HG02759 (cell line): ENCODE measurements at regions not wholly inside any gene's neighbourhood (a gene's known extent, or its start where the extent isn't known, plus 50 kb on each side); places are given as distances from the start of the nearest gene placed in this dataset.
"Not testable (repeated sequence)": the region's sequence is repeated elsewhere in the genome, so short reads cannot be mapped to it uniquely, and the experiment has no call there.

Source experiments
- ATAC-seq: cut with Tn5 transposase; IDR thresholded peaks from one replicate; pipeline ENCODE4 v1.9.1; 2021; ENCODE audit warnings: mild to moderate bottlenecking, moderate library complexity; ENCODE audit not compliant: unreplicated experiment

DNA sequence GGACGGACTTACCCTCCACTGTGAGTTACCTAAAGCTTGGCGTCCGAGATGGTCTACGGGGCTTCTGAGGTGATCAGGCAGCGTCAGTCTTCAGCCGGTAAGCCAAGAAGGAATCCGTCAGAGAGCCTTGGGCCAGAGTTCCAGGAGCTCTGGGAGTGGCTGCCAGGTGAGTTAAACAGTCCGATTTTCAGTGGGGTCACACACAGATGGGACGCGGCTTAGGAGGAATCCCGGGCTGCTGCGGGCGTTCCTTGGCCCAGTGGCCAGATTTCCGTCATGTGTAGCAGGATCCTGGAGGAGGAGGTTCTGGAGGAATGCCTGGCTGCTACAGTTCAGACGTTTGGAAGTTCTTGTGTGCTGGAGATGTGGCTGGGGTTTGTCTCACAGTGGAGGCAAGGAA lies 700.7 kb upstream of the NEGR1 start:
- ATAC-seq: not testable (repeated sequence)

DNA sequence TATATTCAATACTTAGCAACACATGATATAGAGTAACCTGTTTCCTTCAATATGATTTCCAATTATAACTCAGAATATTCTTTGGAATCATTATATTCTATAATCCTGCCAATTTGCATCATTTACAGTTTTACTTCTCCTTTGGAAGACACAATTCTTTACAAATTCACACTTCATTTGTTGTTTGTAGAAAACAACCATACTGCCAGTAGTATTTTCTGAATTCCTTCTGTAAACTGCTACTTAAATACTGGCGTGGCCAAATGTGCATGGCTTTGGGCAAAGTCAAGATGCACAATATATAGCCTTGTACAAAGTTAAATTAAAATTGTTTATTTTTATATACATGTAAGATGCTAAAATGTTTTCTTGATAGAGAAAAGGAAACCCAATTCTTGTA lies 687.1 kb upstream of the NEGR1 start:
- no peak for ATAC-seq

DNA sequence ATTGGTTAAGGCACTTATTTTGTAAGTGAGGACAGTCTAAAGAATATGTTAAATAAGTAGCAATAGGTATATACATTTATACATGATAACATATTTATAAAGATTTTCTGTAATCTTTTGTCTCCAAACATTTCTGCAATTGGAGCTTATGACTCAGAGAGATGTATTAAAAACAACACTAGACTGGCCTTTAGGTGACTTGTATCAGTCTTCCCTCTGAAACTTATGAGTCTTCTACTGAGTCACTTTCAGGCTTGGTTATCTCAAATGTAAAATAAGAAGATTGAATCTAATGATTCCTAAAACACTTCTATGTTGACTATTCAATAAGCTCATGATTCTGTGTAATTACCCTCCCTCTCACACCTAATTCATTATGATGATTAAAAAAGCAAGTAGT lies 672.6 kb upstream of the NEGR1 start:
- ATAC-seq: no peak

DNA sequence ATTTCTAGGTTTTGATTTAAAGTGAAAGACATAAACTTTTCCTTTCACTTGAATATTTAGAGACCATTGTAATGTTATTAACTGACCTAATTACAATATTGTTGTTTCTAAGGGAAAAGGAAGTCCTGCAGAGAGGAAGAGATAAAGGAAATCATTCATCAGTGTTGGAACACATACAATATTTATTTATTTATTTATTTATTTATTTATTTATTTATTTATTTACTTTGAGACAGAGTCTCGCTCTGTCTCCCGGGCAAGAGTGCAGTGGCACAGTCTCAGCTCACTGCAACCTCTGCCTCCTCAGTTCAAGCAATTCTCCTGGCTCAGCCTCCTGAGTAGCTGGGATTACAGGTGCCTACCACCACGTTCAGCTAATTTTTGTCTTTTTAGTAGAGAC lies 668.6 kb upstream of the NEGR1 start:
- not testable (repeated sequence) for ATAC-seq

DNA sequence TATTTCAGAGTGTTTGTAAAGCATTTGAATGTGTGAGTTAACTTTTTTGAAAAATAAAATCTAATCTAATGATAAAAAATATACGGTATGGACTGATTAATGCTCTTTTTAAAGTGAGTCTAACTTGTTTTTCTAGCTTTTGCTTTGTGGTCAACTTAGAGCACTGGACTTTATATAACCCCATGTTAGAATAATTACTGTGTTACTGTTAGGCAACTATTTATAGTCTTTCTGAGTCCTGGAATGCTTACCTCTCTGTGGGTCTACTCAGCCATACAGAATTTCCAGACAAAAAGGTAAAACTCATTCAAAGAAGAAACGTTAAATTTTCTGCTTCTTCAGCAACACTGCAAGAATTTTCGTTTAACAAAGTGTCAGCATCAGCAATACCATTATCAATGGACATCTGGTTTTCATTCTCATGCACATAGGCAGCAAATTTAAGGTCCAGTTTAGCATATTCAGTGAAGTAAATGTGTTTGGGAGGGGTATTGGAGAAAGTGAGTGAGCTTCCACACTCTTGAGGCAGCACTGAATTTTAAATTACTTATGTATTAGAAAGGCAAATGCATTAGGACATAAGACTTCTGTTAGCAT lies 664.7 kb upstream of the NEGR1 start:
- ATAC-seq: no peak

DNA sequence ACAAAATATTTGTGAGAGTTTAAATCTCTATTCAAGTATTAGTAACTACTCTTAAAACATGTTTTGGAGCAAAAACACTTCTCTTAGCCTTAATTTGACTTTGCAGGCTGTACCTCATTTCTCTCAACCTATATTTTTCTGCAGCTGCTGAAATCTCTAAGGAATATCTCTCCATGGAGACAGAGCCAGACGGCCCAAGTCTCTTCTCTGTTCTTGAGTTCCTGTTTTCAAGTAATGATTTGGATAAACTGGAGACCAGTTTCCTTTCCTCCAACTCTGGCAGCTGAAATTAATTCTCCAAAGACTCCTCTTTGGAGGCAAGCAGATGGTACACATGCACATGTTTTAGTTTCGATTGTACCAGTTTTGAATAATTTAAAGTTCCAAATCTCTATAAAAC lies 659.7 kb upstream of the NEGR1 start:
- ATAC-seq: no peak

DNA sequence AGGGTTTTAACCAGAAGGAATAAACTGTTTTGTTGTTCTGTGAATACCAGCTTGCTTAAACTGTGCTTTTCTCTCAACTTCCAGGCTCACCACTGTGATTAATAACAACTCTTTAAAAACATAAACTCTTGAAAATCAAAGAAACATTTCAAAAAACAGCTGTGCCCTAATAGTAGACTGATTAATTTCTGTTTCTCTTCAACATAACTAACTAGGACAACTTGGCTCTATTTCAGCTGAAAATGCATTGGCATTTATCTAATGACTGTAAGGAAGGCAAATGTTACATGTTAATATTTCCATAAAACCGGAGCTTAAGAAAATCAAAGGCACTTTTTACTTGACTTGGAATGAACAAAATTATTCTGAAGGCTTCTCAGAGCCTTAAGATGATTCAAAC lies 656.1 kb upstream of the NEGR1 start:
- no peak for ATAC-seq

DNA sequence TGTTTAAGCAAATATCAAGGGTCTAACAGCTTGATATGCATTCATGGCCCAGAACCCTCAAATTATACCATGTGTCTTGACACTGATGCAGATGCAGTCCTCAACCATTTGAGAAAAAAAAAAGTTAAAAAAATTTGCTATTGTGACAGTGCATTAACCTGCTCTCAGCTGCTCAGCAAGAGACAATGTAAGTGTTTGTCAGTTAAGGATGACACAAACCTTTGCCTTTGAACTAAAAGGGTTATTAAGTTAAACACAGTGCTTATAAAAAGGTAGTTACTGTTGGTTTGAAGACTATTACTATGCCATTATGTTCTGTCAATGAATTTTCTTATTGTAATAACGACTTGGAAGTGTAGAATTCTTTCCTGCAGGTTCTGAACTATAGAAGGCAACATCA lies 655.6 kb upstream of the NEGR1 start:
- no peak for ATAC-seq

DNA sequence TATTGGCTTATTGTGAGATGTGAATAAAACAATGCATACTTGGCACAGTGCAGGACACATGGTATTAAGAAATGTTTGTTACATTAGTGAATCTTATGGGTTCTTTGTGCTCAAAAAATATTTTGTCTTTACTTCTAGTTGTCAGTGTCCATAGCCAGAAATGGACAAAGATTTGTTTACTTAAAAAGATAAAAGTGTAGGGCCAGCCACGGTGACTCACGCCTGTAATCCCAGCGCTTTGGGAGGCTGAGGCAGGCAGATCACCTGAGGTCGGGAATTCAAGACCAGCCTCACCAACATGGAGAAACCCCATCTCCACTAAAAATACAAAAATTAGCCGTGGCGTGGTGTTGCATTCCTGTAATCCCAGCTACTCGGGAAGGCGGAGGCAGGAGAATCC lies 654.6 kb upstream of the NEGR1 start:
- no peak for ATAC-seq

DNA sequence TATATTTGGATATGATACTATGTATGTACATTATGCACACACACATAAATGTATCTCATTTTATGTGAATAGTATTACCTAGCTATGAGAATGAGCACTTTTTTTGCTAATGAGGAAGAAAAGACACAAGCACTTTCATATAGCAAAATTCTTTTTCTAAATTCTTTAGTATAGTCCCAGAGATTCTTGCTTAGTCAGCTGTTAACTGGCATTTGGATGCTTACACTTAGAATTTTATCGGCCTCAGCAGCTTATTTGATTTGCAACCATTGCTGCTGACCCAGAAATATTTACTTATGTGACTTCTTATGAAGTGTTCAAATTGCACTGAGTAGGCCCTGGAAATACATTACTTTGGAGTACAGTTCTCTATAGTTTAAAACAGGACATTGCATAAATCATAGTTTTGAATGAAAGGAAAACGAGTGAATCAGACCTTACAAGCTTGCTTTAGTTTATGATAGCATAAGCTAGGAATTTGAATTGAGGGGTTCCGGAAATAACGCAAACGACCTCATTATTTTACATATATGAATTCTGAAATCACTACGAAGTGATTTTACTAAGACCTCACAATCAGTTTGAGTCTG lies 653.9 kb upstream of the NEGR1 start:
- ATAC-seq: no peak

DNA sequence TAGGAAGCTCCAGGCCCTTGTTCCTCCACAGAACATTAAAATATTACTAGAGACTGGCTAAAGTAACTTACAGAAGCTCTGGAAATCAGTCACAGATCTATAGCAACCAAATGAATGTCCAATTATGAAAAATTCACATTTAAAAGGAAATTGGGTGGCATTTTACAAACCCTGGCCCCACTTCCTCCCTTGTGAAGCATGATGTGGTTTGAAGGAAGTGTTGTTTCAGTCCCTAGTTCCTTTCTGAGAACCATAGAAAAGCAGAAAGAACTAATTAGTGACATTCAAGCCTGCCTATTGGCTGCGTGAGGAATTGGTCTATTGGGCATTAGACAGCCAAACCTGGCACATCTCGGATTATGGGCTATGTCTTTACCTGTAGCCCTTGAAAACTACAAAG lies 649.7 kb upstream of the NEGR1 start:
- no peak for ATAC-seq

DNA sequence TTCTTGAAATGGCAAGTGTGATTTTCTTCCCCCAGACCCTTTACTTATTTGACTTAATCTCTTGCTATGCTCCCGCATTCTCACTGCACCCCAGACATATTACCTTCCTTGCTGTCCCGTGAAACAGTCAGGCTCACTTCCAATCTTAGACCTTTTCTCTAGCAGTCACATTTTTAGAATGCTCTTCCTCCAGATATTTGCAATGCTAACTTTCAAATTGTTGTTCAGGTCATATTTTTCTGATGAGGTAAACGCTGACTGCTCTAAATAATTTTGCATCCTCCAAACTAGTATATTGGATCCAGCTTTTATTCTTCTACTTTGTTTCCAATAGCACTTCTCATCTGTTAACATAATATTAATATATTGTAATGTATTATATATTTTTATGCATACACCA lies 648.2 kb upstream of the NEGR1 start:
- ATAC-seq: no peak

DNA sequence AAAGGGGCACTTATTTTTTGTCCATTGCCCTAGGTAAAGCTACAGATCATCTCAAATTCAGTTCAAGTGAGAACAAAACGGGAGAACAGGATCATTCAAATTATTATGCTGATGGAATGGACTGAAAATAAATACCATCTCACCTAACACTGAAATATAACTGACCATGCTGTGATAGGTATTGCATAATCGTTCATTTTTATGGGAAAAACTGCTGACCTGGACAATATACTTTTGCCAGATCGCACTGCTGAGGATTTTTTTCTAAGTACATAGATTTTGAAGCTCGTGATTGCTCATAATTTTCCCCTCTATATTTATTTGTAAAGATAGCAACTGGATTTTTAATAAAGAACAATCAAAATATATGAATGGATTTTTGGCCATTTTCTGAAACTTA lies 636.6 kb upstream of the NEGR1 start:
- no peak for ATAC-seq

DNA sequence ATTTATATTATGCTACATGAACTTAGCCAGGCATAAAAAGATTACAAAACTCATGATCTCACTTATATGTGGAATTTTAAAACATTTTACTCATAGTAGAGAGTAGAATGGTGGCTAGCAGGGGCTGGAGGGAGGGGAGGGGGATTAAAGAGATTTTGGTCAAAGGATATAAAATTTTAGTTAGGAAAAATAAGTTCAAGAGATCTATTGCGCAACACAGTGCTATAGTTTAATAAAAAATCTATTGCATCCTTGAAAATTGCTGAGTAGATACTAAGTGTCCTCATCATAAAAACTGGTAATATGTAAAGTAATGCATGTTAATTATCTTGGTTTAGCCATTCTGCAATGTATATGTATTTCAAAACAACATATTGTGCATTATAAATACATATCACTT lies 635.6 kb upstream of the NEGR1 start:
- ATAC-seq: no peak

DNA sequence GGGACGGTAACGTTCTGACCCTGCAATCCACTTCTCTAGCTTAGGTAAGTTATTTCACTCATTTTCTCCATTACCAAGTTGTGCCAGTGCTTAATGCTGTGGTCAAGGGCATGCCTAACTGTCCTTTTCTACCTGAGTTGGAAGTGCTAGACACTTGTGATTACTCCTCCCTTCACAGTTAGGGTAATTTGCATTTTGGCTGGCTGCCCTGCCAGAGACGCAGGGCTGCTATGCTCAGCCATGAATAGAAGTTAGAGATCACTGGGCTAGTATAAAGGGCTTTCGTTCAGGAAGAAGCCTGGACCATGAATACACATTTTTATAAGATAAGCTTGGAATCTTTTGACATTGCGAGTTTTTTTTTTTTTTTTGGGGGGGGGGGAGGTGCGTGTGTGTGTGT lies 633.2 kb upstream of the NEGR1 start:
- ATAC-seq: no peak

DNA sequence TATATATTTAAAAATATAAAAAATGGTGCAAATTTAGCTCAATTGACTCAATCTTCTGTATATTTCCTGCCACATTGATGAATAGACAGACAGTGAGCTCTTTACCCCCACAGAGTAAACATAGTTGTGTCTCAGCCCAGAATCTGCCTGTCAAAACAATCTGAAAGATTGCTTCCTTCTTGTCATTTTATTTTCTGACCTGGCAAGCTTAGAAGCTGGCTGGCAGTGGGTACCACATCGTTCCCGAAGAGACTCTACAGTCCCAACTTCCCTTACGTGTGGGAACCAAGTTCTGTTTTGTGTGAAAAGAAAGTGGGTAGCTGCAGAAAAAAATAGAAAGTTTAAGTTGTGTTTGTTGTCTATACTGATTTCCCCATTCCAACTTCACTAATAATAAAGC lies 629.3 kb upstream of the NEGR1 start:
- ATAC-seq: no peak

DNA sequence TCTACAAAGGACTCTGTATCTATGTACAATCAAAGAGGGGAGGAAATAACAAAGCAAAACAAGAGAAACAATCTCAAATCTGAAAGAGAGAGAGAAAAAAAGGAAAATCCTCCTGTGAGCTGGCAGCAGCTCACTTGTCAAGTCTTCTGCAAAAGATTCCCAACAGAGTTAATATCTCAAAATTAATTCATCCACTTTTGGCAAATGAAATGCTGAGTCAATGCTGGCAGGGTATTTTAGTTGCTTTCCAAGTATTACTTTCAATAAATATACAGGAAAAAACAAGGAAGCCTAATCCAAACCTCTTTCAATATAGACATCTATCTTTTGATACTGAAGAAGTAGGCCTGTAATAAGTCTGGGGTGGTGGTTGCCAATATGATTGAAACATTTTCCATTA lies 613.9 kb upstream of the NEGR1 start:
- no peak for ATAC-seq

DNA sequence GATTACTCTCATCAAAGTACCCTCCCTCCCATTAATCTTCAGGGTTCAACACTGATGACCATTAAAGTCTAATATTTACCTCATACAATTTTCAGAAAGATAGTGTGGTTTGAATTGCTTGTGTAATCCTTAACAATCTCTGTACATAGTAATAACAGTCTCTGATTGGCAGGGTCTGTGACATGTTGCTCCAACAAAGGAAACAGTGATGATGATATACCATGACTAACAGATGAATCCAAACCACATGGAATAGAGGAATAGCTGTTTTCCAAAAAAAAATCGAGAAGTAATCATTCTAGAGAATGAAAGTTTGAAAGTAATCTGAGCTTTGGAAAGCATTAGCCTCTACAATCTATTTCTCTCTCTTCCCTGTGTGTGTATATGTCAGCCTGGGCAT lies 610.1 kb upstream of the NEGR1 start:
- ATAC-seq: no peak

DNA sequence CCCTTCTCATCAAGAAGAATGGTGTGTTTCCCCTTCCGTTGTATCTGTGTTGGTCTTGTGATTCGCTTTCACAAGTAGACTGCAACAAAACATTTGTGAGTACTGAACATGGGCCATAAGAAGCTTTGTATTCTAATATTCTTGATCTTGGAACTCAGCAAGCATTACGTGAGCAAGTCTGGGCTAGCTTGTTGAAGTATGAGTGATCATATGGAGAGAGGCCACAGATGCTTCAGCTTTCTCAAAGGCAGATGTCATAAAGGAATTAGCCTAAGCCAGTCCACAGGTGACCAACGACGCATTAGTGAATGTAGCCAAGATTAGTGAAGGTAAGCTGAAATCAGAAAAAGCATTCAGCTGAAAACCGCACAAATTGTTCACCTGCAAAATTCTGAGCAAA lies 609.6 kb upstream of the NEGR1 start:
- no peak for ATAC-seq

DNA sequence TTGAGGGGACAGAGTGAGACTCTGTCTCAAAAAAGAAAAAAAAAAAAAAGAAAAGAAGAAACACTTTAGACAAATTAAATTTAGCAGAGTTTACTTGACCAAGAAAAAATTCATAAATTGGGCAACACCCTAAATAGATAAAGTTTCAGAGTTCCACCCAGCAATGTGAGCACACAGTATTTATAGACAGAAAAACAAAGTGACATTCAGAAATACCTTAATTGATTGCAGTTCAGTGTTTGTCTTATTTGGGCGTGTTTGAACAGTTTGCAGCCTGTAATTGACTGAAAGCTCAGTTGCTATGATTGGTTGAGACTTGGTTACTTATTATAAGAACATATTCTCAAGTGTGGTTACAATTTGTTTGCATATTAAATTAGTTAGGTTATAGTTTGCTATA lies 603.5 kb upstream of the NEGR1 start:
- no peak for ATAC-seq

DNA sequence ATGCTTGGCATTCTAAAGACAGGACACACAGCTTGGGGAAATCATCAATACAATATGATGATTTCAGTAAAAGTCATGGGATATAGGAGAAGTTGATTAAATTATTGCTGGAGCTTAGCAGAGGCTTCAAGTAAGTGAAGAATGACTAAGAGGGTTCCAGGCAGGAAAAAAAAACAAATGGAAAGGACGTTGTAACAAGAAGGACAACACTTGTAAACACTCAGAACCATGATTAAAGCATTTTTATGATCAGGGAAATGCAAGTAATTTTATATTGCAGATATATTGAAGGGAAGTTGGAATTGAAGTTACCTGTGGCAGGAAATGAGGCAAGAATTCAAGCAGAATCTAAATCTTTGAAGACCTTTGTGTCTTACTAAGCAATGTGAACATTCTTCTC lies 602.7 kb upstream of the NEGR1 start:
- ATAC-seq: no peak

DNA sequence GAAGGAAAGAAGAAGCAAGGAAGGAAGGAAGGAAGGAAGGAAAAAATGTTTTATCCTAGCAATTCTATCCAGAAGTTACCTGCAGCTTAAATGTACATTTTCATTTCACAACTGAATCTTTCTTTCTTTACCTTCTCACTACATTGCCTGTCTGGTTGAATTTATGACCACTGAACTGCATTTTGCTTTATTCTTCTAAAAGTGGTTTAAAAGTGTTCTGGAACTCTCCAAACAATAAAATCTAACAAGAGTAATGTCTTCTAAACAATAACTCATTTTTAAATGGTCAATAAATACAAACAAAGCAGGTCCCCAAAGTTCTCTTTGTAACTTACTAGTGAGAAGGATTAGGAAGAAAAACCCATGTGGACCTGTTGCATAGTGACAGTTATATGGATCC lies 587.5 kb upstream of the NEGR1 start:
- no peak for ATAC-seq

DNA sequence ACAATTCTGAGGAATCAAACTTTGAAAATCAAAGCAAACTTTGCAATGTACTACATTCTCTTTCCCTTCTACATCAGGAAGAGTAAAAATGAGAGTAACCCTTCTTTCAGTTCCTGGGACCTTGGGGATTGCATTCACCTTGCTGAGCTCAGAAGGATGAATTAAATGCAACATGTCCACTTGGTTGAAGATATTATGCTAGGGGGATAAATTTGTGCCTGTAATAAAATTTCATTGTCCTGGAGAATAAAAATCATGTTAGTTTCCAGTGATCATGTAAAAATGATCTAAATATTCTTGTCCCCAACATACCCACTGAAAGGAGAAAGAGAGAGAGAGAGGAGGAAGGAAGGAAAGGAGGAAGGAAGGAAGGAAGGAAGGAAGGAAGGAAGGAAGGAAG lies 587.1 kb upstream of the NEGR1 start:
- ATAC-seq: no peak
